Body of pancreas (tissue), 4 donors: ENCODE measurements at regions not wholly inside any gene's neighbourhood (a gene's known extent, or its start where the extent isn't known, plus 50 kb on each side); places are given as distances from the start of the nearest gene placed in this dataset.

Source experiments
- CTCF ChIP-seq, 7 experiments: fragments of 450-650 bp in 4 of 7; fragments of 200-600 bp in 3 of 7; sonication (generic) in 3 of 7; IDR thresholded peaks; one replicate each; pipeline ENCODE4 v1.5.1; 2016 to 2019; ENCODE audit warnings: antibody characterized with exemption in 7 of 7
- POLR2A ChIP-seq, 3 donors: fragments of 450-650 bp; IDR thresholded peaks; one replicate each; pipeline ENCODE4 v1.6.1; 2016; ENCODE audit warnings: antibody characterized with exemption in 3 of 3, mild to moderate bottlenecking in 2 of 3

- TF ChIP-seq CTCF (IDR thresholded peaks at IDR 0.05) (no peak), POLR2A (IDR thresholded peaks at IDR 0.05) (no peak)
These were observed 540.3 kb downstream of the BCL11B start for GRCh38 chr14:98731701-98732100.
